ENCODE measurements at regions not wholly inside any gene's neighbourhood (a gene's known extent, or its start where the extent isn't known, plus 50 kb on each side); places are given as distances from the start of the nearest gene placed in this dataset.

GRCh38 chr12:125395583-125396215 lies 330.5 kb downstream of the AACS start:
- intact Hi-C loops (cut with DNase I), result no loop called here
- no peak overlapping the region for H3K9ac ChIP-seq (ENCODE audit: low read length in 3 of 3)
- H3K27ac ChIP-seq (ENCODE audit: low read depth in 2 of 2, low read length in 2 of 2), result no peak overlapping the region
- DNase-seq (no peak), FAIRE-seq (no peak)
- H3K36me3 ChIP-seq (ENCODE audit: control insufficient read depth in 2 of 3, insufficient read depth in 3 of 3, low read length in 3 of 3), result no peaks in the 10 kb centered on the region
- no peaks in the 10 kb centered on the region for H3K27me3 ChIP-seq (ENCODE audit: control insufficient read depth, insufficient read depth, low read length)
- no peak overlapping the region for H3K4me3 ChIP-seq (ENCODE audit: low read length in 3 of 3)
- H3K9me3 ChIP-seq (ENCODE audit: control insufficient read depth in 2 of 3, insufficient read depth in 1 of 3, low read length in 3 of 3), result no peaks in the 10 kb centered on the region
- no peak for TF ChIP-seq CTCF (IDR thresholded peaks at IDR 0.05; ENCODE audit: borderline replicate concordance, extremely low read depth, insufficient read depth)
- no peaks in the 10 kb centered on the region for H3K4me1 ChIP-seq (ENCODE audit: control insufficient read depth in 2 of 3, insufficient read depth in 2 of 3, low read depth in 1 of 3, low read length in 3 of 3)

- Histone ChIP-seq H3K4me3 (ENCODE audit: low read length in 3 of 3) (no peak overlapping the region), H3K4me1 (ENCODE audit: control insufficient read depth in 2 of 3, insufficient read depth in 2 of 3, low read depth in 1 of 3, low read length in 3 of 3) (no peaks in the 10 kb centered on the region), H3K9me3 (ENCODE audit: control insufficient read depth in 2 of 3, insufficient read depth in 1 of 3, low read length in 3 of 3) (peaks cover 0 to 9% (median 0%) of the 10 kb centered on the region in 3 donors), H3K27ac (ENCODE audit: low read depth in 2 of 2, low read length in 2 of 2) (no peak overlapping the region), H3K27me3 (ENCODE audit: control insufficient read depth, insufficient read depth, low read length) (no peaks in the 10 kb centered on the region), H3K9ac (ENCODE audit: low read length in 3 of 3) (no peak overlapping the region), H3K36me3 (ENCODE audit: control insufficient read depth in 2 of 3, insufficient read depth in 3 of 3, low read length in 3 of 3) (no peaks in the 10 kb centered on the region)
- DNase-seq, result no peak
- no peak for FAIRE-seq
- no peak for TF ChIP-seq CTCF (IDR thresholded peaks at IDR 0.05; ENCODE audit: borderline replicate concordance, extremely low read depth, insufficient read depth)
- intact Hi-C loops (cut with DNase I), result no loop called here
Measured at GRCh38 chr12:125399489-125399888, 334.3 kb downstream of the AACS start.

GRCh38 chr12:125402874-125403789 lies 337.9 kb downstream of the AACS start:
- no peak overlapping the region for H3K4me3 ChIP-seq (ENCODE audit: low read length in 3 of 3)
- no peaks in the 10 kb centered on the region for H3K36me3 ChIP-seq (ENCODE audit: control insufficient read depth in 2 of 3, insufficient read depth in 3 of 3, low read length in 3 of 3)
- no peak overlapping the region for H3K27ac ChIP-seq (ENCODE audit: low read depth in 2 of 2, low read length in 2 of 2)
- no peak overlapping the region for H3K9ac ChIP-seq (ENCODE audit: low read length in 3 of 3)
- no peaks in the 10 kb centered on the region for H3K27me3 ChIP-seq (ENCODE audit: control insufficient read depth, insufficient read depth, low read length)
- TF ChIP-seq CTCF (IDR thresholded peaks at IDR 0.05; ENCODE audit: borderline replicate concordance, extremely low read depth, insufficient read depth), result peak; percentile 48
- peak in 3 of 5 donors; percentile 22 to 32 (median 23) for DNase-seq
- FAIRE-seq, result no peak
- H3K4me1 ChIP-seq (ENCODE audit: control insufficient read depth in 2 of 3, insufficient read depth in 2 of 3, low read depth in 1 of 3, low read length in 3 of 3), result no peaks in the 10 kb centered on the region
- intact Hi-C loops (cut with DNase I), result no loop called here
- H3K9me3 ChIP-seq (ENCODE audit: control insufficient read depth in 2 of 3, insufficient read depth in 1 of 3, low read length in 3 of 3), result peaks cover 0 to 9% (median 0%) of the 10 kb centered on the region in 3 donors
